Ishikawa (cell line): ENCODE measurements at regions not wholly inside any gene's neighbourhood (a gene's known extent, or its start where the extent isn't known, plus 50 kb on each side); places are given as distances from the start of the nearest gene placed in this dataset.

ENCODE experiments used
- EP300 ChIP-seq: IDR thresholded peaks from 2 replicates; pipeline ENCODE4 v1.6.1; 2012; ENCODE audit warnings: borderline replicate concordance
- YY1 ChIP-seq: IDR thresholded peaks from 2 replicates; pipeline ENCODE4 v1.6.1; 2012; ENCODE audit warnings: low read depth
- TF ChIP-seq, protein P1 (sequence below): IDR thresholded peaks from 2 replicates; pipeline ENCODE4 v1.6.1; 2012; ENCODE audit warnings: low read depth, mild to moderate bottlenecking

DNA sequence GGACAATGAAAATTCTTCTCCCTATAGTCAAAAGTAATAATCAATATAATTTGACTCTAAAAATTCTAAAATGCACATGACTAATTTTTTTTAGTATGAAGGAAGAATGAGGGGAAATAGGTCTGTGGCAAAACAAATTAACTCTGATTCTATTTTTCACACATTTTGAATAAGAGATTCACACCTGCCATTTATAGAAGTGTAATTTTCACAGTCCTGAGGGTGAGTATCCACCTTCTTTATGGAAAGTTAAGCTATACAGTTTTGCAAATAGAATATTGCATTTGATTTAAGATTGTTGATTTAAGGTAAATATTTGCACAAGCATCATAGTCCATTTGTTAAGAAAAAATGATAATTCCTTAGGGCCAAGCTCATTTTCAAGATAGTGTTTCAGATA lies 417.7 kb downstream of the CHSY3 start:
- TF ChIP-seq, protein P1, sequence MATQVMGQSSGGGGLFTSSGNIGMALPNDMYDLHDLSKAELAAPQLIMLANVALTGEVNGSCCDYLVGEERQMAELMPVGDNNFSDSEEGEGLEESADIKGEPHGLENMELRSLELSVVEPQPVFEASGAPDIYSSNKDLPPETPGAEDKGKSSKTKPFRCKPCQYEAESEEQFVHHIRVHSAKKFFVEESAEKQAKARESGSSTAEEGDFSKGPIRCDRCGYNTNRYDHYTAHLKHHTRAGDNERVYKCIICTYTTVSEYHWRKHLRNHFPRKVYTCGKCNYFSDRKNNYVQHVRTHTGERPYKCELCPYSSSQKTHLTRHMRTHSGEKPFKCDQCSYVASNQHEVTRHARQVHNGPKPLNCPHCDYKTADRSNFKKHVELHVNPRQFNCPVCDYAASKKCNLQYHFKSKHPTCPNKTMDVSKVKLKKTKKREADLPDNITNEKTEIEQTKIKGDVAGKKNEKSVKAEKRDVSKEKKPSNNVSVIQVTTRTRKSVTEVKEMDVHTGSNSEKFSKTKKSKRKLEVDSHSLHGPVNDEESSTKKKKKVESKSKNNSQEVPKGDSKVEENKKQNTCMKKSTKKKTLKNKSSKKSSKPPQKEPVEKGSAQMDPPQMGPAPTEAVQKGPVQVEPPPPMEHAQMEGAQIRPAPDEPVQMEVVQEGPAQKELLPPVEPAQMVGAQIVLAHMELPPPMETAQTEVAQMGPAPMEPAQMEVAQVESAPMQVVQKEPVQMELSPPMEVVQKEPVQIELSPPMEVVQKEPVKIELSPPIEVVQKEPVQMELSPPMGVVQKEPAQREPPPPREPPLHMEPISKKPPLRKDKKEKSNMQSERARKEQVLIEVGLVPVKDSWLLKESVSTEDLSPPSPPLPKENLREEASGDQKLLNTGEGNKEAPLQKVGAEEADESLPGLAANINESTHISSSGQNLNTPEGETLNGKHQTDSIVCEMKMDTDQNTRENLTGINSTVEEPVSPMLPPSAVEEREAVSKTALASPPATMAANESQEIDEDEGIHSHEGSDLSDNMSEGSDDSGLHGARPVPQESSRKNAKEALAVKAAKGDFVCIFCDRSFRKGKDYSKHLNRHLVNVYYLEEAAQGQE: no peak
- no peak for TF ChIP-seq YY1
- no peak for TF ChIP-seq EP300
